ENCODE measurements at regions not wholly inside any gene's neighbourhood (a gene's known extent, or its start where the extent isn't known, plus 50 kb on each side); places are given as distances from the start of the nearest gene placed in this dataset.

DNA sequence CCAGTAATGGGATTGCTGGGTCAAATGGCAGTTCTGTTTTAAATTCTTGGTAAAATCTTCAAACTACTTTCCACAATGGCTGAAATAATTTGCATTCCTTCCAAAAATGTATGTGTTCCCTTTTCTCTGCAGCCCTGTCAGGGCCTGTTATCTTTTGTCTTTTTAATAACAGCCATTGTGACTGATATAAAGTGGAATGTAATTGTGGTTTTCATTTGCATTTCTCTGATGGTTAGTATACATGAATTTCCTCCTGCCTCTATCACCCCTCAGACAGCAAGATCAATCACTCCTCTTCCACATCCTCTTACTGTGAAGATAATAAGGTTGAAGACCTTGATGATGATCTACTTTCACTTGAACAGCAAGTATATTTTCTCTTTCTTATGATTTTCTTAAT lies 304.8 kb upstream of the FSIP2 start:
- TF ChIP-seq POLR2A (IDR thresholded peaks at IDR 0.05; ENCODE audit: low read length) (no peak), RARB (CRISPR knock-in tag; IDR thresholded peaks at IDR 0.05) (no peak), RCOR1 (IDR thresholded peaks at IDR 0.05; ENCODE audit: low read depth, low read length) (no peak), KDM5A (IDR thresholded peaks at IDR 0.05) (no peak), JUN (IDR thresholded peaks at IDR 0.05) (no peak)
- TF ChIP-seq, protein P1, sequence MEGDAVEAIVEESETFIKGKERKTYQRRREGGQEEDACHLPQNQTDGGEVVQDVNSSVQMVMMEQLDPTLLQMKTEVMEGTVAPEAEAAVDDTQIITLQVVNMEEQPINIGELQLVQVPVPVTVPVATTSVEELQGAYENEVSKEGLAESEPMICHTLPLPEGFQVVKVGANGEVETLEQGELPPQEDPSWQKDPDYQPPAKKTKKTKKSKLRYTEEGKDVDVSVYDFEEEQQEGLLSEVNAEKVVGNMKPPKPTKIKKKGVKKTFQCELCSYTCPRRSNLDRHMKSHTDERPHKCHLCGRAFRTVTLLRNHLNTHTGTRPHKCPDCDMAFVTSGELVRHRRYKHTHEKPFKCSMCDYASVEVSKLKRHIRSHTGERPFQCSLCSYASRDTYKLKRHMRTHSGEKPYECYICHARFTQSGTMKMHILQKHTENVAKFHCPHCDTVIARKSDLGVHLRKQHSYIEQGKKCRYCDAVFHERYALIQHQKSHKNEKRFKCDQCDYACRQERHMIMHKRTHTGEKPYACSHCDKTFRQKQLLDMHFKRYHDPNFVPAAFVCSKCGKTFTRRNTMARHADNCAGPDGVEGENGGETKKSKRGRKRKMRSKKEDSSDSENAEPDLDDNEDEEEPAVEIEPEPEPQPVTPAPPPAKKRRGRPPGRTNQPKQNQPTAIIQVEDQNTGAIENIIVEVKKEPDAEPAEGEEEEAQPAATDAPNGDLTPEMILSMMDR (IDR thresholded peaks at IDR 0.05): no peak

Data from A549 (cell line).